ENCODE measurements at regions not wholly inside any gene's neighbourhood (a gene's known extent, or its start where the extent isn't known, plus 50 kb on each side); places are given as distances from the start of the nearest gene placed in this dataset.

DNA sequence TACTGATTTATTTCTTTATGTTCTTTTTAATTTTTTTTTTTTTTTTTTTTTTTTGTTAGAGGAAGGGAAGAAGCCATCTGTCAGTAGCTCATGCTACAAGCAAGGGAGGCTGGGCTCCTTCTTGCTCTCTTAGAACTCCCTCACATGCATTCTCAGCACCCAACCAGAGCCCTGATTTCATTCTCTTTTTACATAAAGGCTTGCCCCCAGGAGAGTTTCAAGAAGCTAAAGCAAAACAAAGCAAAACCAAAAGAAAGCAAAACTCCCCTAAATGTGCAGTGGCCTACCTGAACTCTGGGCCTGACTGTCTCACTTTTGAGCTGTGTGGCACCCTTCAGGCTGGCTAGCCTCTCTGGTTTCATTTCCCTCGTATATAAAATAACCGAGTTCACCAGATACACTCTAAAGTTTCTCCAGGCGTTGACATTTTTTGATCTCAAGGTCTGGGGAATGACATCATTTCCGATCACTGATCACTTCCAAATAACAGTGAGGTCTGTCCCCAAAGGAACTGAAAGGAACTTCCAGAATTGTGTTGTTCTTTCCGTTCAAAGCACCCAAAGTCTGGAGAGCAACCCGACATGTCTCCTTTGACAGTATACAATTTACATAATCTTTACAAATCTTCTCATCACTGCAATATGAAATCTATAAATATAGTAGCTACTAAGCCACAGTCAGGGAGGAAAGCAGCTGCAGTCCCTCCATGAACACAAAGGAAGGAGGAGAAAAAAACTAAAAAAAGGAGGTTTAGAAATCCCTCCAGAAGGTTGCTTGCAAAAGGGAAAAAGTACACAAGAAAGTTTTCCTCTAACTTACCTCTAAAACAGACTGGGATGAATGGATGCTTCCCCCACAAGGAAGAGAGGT, 145.6 kb upstream of the NCK2 start:
- TF ChIP-seq, protein P1, sequence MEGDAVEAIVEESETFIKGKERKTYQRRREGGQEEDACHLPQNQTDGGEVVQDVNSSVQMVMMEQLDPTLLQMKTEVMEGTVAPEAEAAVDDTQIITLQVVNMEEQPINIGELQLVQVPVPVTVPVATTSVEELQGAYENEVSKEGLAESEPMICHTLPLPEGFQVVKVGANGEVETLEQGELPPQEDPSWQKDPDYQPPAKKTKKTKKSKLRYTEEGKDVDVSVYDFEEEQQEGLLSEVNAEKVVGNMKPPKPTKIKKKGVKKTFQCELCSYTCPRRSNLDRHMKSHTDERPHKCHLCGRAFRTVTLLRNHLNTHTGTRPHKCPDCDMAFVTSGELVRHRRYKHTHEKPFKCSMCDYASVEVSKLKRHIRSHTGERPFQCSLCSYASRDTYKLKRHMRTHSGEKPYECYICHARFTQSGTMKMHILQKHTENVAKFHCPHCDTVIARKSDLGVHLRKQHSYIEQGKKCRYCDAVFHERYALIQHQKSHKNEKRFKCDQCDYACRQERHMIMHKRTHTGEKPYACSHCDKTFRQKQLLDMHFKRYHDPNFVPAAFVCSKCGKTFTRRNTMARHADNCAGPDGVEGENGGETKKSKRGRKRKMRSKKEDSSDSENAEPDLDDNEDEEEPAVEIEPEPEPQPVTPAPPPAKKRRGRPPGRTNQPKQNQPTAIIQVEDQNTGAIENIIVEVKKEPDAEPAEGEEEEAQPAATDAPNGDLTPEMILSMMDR (conservative IDR thresholded peaks at IDR 0.05; ENCODE audit: low read depth, low read length) = no peak
- no peak for TF ChIP-seq EZH2 (IDR thresholded peaks at IDR 0.05; ENCODE audit: borderline replicate concordance, low read depth, low read length, poor library complexity, severe bottlenecking)
- CTCF ChIA-PET = no interaction called here
- DNase-seq (ENCODE audit: low spot score) = no peak
- no peak overlapping the region for H3K4me3 ChIP-seq (ENCODE audit: low read depth, low read length, poor library complexity, severe bottlenecking)
- POLR2A ChIA-PET (ENCODE audit: low non-redundant PET) = no interaction called here
- no peaks in the 10 kb centered on the region for H3K36me3 ChIP-seq (ENCODE audit: insufficient read depth, low read length, poor library complexity, severe bottlenecking)
- BruUV-seq (replicated peaks) = no TSS peak
- intact Hi-C loops (cut with micrococcal nuclease; ENCODE audit: unreplicated experiment) = no loop called here
- H3K4me1 ChIP-seq (ENCODE audit: insufficient read depth, low read length, poor library complexity, severe bottlenecking) = no peaks in the 10 kb centered on the region
- no peaks in the 10 kb centered on the region for H3K27me3 ChIP-seq (replicated peaks; ENCODE audit: insufficient read depth, low read depth, low read length, poor library complexity)
- no peak overlapping the region for H3K27ac ChIP-seq (ENCODE audit: low read depth, low read length, poor library complexity, severe bottlenecking)
- no peaks in the 10 kb centered on the region for H3K9me3 ChIP-seq (ENCODE audit: low read depth, low read length, poor library complexity, severe bottlenecking)

DNA sequence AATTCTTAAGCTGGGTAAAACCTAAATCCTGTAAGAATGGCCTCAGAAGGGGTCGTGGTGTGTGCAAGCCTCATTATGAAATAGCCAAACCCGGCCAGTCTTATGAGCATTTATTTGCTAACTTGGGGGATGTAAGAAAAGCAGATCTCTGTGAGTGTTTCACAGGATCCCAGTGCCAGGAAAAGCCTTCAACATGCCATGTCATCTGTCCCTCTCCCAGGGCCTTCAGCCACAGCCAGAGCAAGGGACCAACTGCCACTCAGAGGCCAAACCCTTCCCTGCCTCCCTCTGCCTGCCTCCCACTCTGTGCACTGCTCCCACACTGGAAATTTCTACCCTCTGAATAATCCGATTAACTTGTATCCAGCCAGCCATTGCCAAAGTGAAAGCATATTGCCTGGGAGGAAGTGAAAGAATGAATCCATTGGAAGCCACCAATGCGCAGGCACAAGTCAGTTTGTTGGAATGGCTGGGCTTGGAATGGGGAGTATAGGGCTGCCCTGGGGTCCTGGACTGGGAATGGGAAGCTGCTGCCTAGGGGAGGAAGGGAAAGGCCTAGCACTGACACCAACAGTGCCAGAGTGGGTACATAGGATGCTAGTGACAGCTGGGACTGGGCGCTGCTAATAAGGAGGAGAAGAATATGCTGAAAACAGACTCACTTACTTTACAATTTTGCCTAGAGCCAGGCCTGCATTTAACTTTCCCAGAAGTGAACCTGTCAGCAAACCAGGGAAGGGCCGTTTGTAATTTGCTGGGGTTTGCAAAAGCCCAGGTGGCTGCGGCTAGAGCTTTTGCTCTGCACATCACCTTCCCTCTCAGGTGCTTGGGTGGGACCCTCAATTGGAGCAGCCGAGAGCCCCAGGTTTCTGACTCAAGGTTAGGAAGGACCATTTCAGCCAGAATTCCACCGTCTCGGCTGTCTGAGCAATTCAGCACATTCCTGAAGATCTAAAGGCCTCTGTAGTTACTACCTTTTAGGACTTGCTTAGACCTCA, 146.6 kb upstream of the NCK2 start:
- ChIA-PET CTCF (no interaction called here), POLR2A (ENCODE audit: low non-redundant PET) (no interaction called here)
- Histone ChIP-seq H3K36me3 (ENCODE audit: insufficient read depth, low read length, poor library complexity, severe bottlenecking) (no peaks in the 10 kb centered on the region), H3K27ac (ENCODE audit: low read depth, low read length, poor library complexity, severe bottlenecking) (no peak overlapping the region), H3K9me3 (ENCODE audit: low read depth, low read length, poor library complexity, severe bottlenecking) (no peaks in the 10 kb centered on the region), H3K4me3 (ENCODE audit: low read depth, low read length, poor library complexity, severe bottlenecking) (no peak overlapping the region), H3K27me3 (replicated peaks; ENCODE audit: insufficient read depth, low read depth, low read length, poor library complexity) (no peaks in the 10 kb centered on the region), H3K4me1 (ENCODE audit: insufficient read depth, low read length, poor library complexity, severe bottlenecking) (no peaks in the 10 kb centered on the region)
- no peak for DNase-seq (ENCODE audit: low spot score)
- TF ChIP-seq EZH2 (IDR thresholded peaks at IDR 0.05; ENCODE audit: borderline replicate concordance, low read depth, low read length, poor library complexity, severe bottlenecking) = no peak
- TF ChIP-seq, protein P1 (conservative IDR thresholded peaks at IDR 0.05; ENCODE audit: low read depth, low read length) = no peak
- no TSS peak for BruUV-seq (replicated peaks)
- intact Hi-C loops (cut with micrococcal nuclease; ENCODE audit: unreplicated experiment) = no loop called here

DNA sequence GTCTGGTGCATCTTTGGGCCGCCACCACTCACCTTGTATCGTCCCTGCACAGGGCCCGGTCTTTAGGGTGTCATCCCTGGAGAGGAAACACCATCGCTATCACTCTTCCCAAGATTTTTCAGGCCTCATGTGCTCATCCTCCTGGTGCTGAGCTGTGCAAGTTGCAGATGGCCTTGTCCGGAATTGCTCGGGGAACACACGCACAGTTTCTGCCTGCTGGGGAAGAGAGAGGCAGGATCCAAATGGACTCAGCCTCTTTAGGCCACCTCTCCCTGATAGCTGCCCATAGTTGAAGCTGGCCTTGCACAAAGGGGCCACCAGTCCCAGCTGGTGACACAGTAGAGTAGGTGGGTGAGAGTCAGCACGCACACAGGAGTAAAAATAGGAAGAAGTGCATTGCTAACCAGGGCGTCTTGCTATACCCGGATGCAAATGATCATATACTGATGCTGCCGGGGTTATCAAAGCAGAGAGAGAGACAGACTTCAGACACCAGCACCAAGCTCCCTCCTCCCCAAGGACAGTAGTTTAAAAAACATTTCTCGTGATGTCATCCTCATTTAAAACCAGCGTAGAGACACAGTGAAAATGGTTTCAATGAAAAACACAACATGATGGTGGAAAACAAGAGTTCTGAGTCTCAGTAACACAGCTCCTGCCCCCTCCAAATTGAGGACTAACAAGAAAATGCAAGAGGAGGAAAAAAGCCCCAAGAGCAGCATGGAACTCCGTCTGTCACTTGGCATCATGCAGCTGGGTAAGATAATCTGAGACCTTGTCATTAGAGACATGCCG, 147.5 kb upstream of the NCK2 start:
- Histone ChIP-seq H3K4me1 (ENCODE audit: insufficient read depth, low read length, poor library complexity, severe bottlenecking) (no peaks in the 10 kb centered on the region), H3K9me3 (ENCODE audit: low read depth, low read length, poor library complexity, severe bottlenecking) (no peaks in the 10 kb centered on the region), H3K27ac (ENCODE audit: low read depth, low read length, poor library complexity, severe bottlenecking) (no peak overlapping the region), H3K4me3 (ENCODE audit: low read depth, low read length, poor library complexity, severe bottlenecking) (no peak overlapping the region), H3K27me3 (replicated peaks; ENCODE audit: insufficient read depth, low read depth, low read length, poor library complexity) (no peaks in the 10 kb centered on the region), H3K36me3 (ENCODE audit: insufficient read depth, low read length, poor library complexity, severe bottlenecking) (no peaks in the 10 kb centered on the region)
- intact Hi-C loops (cut with micrococcal nuclease; ENCODE audit: unreplicated experiment) = no loop called here
- no TSS peak for BruUV-seq (replicated peaks)
- no peak for DNase-seq (ENCODE audit: low spot score)
- ChIA-PET POLR2A (ENCODE audit: low non-redundant PET) (no interaction called here), CTCF (no interaction called here)
- TF ChIP-seq, protein P1 (conservative IDR thresholded peaks at IDR 0.05; ENCODE audit: low read depth, low read length) = no peak
- TF ChIP-seq EZH2 (IDR thresholded peaks at IDR 0.05; ENCODE audit: borderline replicate concordance, low read depth, low read length, poor library complexity, severe bottlenecking) = no peak
